ENCODE measurements at regions not wholly inside any gene's neighbourhood (a gene's known extent, or its start where the extent isn't known, plus 50 kb on each side); places are given as distances from the start of the nearest gene placed in this dataset.

DNA sequence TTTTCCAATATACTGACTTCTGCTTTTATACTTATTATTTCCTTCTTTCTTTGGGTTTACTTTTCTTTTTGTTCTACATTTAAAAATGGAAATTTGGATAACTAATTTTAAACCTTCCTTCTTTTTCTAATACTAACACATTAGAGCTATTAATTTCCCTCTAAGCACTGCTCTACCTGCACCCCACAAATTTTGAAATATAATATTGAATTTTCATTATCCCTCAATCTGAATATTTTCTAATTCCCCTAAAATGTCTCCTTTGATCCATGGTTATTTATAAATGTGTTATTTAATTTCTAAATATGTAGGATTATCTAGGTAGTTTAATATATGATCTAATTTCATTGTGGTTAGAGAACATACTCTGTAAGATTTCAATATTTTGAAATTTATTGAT lies 63.4 kb upstream of the LGALSL start:
- Histone ChIP-seq H3K27ac (no peak overlapping the region), H3K36me3 (no peaks in the 10 kb centered on the region), H3K27me3 (no peaks in the 10 kb centered on the region), H3K9me3 (no peaks in the 10 kb centered on the region), H3K4me1 (ENCODE audit: insufficient read depth) (no peaks in the 10 kb centered on the region), H3K4me3 (no peak overlapping the region)
- no peak for DNase-seq
- intact Hi-C loops (cut with DNase I) = no loop called here
- TF ChIP-seq POLR2A (IDR thresholded peaks at IDR 0.05) = no peak
- TF ChIP-seq, protein P1, sequence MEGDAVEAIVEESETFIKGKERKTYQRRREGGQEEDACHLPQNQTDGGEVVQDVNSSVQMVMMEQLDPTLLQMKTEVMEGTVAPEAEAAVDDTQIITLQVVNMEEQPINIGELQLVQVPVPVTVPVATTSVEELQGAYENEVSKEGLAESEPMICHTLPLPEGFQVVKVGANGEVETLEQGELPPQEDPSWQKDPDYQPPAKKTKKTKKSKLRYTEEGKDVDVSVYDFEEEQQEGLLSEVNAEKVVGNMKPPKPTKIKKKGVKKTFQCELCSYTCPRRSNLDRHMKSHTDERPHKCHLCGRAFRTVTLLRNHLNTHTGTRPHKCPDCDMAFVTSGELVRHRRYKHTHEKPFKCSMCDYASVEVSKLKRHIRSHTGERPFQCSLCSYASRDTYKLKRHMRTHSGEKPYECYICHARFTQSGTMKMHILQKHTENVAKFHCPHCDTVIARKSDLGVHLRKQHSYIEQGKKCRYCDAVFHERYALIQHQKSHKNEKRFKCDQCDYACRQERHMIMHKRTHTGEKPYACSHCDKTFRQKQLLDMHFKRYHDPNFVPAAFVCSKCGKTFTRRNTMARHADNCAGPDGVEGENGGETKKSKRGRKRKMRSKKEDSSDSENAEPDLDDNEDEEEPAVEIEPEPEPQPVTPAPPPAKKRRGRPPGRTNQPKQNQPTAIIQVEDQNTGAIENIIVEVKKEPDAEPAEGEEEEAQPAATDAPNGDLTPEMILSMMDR (IDR thresholded peaks at IDR 0.05) = no peak
- no peak for TF ChIP-seq EP300 (IDR thresholded peaks at IDR 0.05)

DNA sequence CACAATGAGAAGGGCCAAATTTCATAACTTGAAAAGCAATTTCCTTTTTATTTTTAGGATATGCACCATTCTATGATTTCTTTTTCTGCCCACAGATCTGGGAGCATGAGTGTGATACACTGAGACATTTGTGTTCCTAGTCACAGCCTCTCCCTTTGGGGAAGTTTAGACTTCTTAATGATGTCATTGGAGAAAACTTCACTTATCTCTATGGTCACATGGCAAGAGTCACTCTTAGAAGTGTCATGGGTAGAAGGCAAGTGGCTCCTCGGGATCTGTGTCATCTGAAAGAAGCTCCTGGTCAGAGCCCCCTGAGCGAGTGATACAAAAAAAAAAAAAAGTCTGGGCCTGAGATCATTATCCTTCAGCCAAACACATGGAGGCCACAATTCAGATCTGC lies 62.5 kb upstream of the LGALSL start:
- Histone ChIP-seq H3K4me3 (no peak overlapping the region), H3K27me3 (no peaks in the 10 kb centered on the region), H3K9me3 (no peaks in the 10 kb centered on the region), H3K36me3 (no peaks in the 10 kb centered on the region), H3K4me1 (ENCODE audit: insufficient read depth) (no peaks in the 10 kb centered on the region), H3K27ac (no peak overlapping the region)
- WGBS, 3 donors = 75 to 79% (median 77%) methylated on average over 2 of the region's 2 CpGs
- intact Hi-C loops (cut with DNase I) = no loop called here
- DNase-seq = no peak
- TF ChIP-seq POLR2A (IDR thresholded peaks at IDR 0.05) (no peak), EP300 (IDR thresholded peaks at IDR 0.05) (no peak)
- TF ChIP-seq, protein P1 (IDR thresholded peaks at IDR 0.05) = no peak

DNA sequence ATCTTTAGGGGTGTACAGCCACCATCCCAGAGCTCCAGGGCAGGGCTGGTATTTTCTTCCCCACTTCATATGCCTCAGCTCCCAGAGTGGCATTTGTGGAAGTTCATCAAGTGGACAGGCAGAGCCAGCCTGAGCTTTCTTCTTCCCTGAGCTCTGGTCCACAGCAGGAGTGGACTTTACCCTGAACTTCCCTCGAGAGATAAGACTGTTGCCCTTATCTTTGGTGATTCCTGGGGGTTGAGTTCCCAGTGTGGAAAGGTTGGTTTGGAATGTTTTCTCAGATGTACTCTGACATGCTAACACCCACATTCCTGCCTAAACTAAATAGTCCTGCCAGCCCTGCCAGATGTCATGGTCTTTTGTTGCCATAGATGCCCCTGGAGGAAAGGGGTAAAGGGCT lies 62.0 kb upstream of the LGALSL start:
- no peak for DNase-seq
- Histone ChIP-seq H3K4me1 (ENCODE audit: insufficient read depth) (no peaks in the 10 kb centered on the region), H3K27me3 (no peaks in the 10 kb centered on the region), H3K4me3 (no peak overlapping the region), H3K27ac (no peak overlapping the region), H3K9me3 (no peaks in the 10 kb centered on the region), H3K36me3 (no peaks in the 10 kb centered on the region)
- WGBS, 3 donors = 56 to 86% (median 75%) methylated on average over 1 of the region's 1 CpG
- TF ChIP-seq, protein P1 (IDR thresholded peaks at IDR 0.05) = no peak
- TF ChIP-seq EP300 (IDR thresholded peaks at IDR 0.05) = no peak
- no peak for TF ChIP-seq POLR2A (IDR thresholded peaks at IDR 0.05)
- intact Hi-C loops (cut with DNase I) = no loop called here

DNA sequence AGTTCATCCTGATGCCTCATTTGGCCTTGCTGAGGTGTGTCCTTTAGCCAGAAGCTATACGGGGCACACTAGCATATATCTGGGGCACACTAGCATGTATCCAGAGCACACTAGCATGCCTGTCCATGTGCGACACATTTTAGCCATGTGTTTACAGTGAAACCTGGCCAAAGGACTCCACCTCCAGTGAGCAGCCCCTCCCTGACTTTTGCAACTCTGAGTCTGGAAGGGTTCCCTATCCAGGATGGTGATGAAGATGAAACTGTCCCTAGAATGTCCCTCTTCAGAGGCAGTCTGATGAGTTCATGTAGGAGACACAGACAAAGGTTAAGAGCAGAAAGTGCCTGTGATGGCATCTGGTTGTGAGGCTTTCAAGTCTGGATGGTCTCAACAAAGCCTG lies 61.4 kb upstream of the LGALSL start:
- TF ChIP-seq EP300 (IDR thresholded peaks at IDR 0.05) (no peak), POLR2A (IDR thresholded peaks at IDR 0.05) (no peak)
- TF ChIP-seq, protein P1 (IDR thresholded peaks at IDR 0.05) = no peak
- intact Hi-C loops (cut with DNase I) = no loop called here
- Histone ChIP-seq H3K9me3 (no peaks in the 10 kb centered on the region), H3K4me3 (no peak overlapping the region), H3K36me3 (no peaks in the 10 kb centered on the region), H3K4me1 (ENCODE audit: insufficient read depth) (no peaks in the 10 kb centered on the region), H3K27ac (no peak overlapping the region), H3K27me3 (no peaks in the 10 kb centered on the region)
- DNase-seq = no peak
- 93 to 100% (median 94%) methylated on average over 2 of the region's 2 CpGs for WGBS, 3 donors
